Smooth muscle cell (in vitro differentiated cells): ENCODE measurements at regions not wholly inside any gene's neighbourhood (a gene's known extent, or its start where the extent isn't known, plus 50 kb on each side); places are given as distances from the start of the nearest gene placed in this dataset.

Source experiments
- DNase-seq: peaks from one replicate; lab custom pipeline; 2025; ENCODE audit not compliant: unreplicated experiment; lab: John Stamatoyannopoulos, UW
- H2AFZ ChIP-seq: fragments of 200-600 bp; sonication (generic); 2 replicates; pipeline ENCODE4 v1.6.0; 2016; ENCODE audit warnings: antibody characterized with exemption, low read depth, mild to moderate bottlenecking
- H3F3A ChIP-seq: fragments of 200-600 bp; sonication (generic); 2 replicates; pipeline ENCODE4 v1.6.0; 2017; ENCODE audit warnings: antibody characterized with exemption, low read depth
- H3K27ac ChIP-seq: fragments of 200-600 bp; sonication (generic); 2 replicates; pipeline ENCODE4 v1.5.1; 2016; ENCODE audit warnings: low read depth, mild to moderate bottlenecking
- H3K27me3 ChIP-seq: fragments of 200-600 bp; sonication (generic); 2 replicates; pipeline ENCODE4 v1.6.1; 2016; ENCODE audit warnings: low read depth, mild to moderate bottlenecking
- H3K36me3 ChIP-seq: fragments of 200-600 bp; sonication (generic); 2 replicates; pipeline ENCODE4 v1.5.1; 2016; ENCODE audit warnings: low read depth
- H3K4me1 ChIP-seq: fragments of 200-600 bp; sonication (generic); 2 replicates; pipeline ENCODE4 v1.5.1; 2016; ENCODE audit warnings: low read depth
- H3K4me2 ChIP-seq: fragments of 200-600 bp; sonication (generic); 2 replicates; pipeline ENCODE4 v1.6.0; 2016; ENCODE audit warnings: mild to moderate bottlenecking
- H3K4me3 ChIP-seq: fragments of 200-600 bp; sonication (generic); 2 replicates; pipeline ENCODE4 v1.5.1; 2016; ENCODE audit warnings: mild to moderate bottlenecking
- H3K79me2 ChIP-seq: fragments of 200-600 bp; sonication (generic); 2 replicates; pipeline ENCODE4 v1.6.0; 2016; ENCODE audit warnings: low read depth, mild to moderate bottlenecking
- H3K9ac ChIP-seq: fragments of 200-600 bp; sonication (generic); 2 replicates; pipeline ENCODE4 v1.6.0; 2016; ENCODE audit warnings: low read depth
- H3K9me3 ChIP-seq: fragments of 200-600 bp; sonication (generic); replicated peaks from 2 replicates; pipeline ENCODE4 v1.5.1; 2016; ENCODE audit warnings: low read depth
- H4K20me1 ChIP-seq: fragments of 200-600 bp; sonication (generic); 2 replicates; pipeline ENCODE4 v1.6.0; 2016; ENCODE audit warnings: low read depth
- CTCF ChIP-seq: fragments of 200-600 bp; sonication (generic); IDR thresholded peaks from 2 replicates; pipeline ENCODE4 v1.5.1; 2017; ENCODE audit warnings: borderline replicate concordance, mild to moderate bottlenecking, antibody characterized with exemption; ENCODE audit not compliant: insufficient read depth, poor library complexity, severe bottlenecking
- WGBS: methylation state at CpG from one replicate; pipeline ENCODE4 v1.1.7; 2016; ENCODE audit warnings: low lambda C conversion rate; 5-methylcytosine and 5-hydroxymethylcytosine counted together

- Histone ChIP-seq H3K36me3 (no peaks in the 10 kb centered on the region), H3K4me2 (no peak overlapping the region), H3K27ac (peak overlapping the region; percentile 40), H3K9ac (no peak overlapping the region), H3K9me3 (no peaks in the 10 kb centered on the region), H3K27me3 (no peaks in the 10 kb centered on the region), H2AFZ (no peak overlapping the region), H3K4me1 (no peaks in the 10 kb centered on the region), H3K79me2 (no peaks in the 10 kb centered on the region), H3F3A (no peaks in the 10 kb centered on the region), H4K20me1 (no peaks in the 10 kb centered on the region), H3K4me3 (no peak overlapping the region)
- no peak for DNase-seq
- no peak for TF ChIP-seq CTCF
- 80% methylated on average over 3 of the region's 3 CpGs for WGBS
Observed at GRCh38 chr2:123495241-123495640, 529.8 kb upstream of the CNTNAP5 start.

GRCh38 chr2:123500346-123500745 is 524.7 kb upstream of the CNTNAP5 start:
- Histone ChIP-seq H3F3A (no peaks in the 10 kb centered on the region), H3K9ac (no peak overlapping the region), H3K79me2 (no peaks in the 10 kb centered on the region), H3K27ac (no peak overlapping the region), H3K36me3 (no peaks in the 10 kb centered on the region), H3K27me3 (no peaks in the 10 kb centered on the region), H3K9me3 (no peaks in the 10 kb centered on the region), H3K4me3 (no peak overlapping the region), H4K20me1 (no peaks in the 10 kb centered on the region), H2AFZ (no peak overlapping the region), H3K4me1 (no peaks in the 10 kb centered on the region), H3K4me2 (no peak overlapping the region)
- no peak for DNase-seq
- WGBS: 40% methylated on average over 1 of the region's 1 CpG
- no peak for TF ChIP-seq CTCF

- H3K27ac ChIP-seq: no peak overlapping the region
- TF ChIP-seq CTCF: no peak
- WGBS: 87% methylated on average over 2 of the region's 2 CpGs
Observed at GRCh38 chr2:123500988-123501387, 524.1 kb upstream of the CNTNAP5 start.

GRCh38 chr2:123502931-123503330 is 522.2 kb upstream of the CNTNAP5 start:
- Histone ChIP-seq H4K20me1 (no peaks in the 10 kb centered on the region), H3K4me3 (no peak overlapping the region), H3F3A (no peaks in the 10 kb centered on the region), H3K9me3 (no peaks in the 10 kb centered on the region), H3K4me2 (no peak overlapping the region), H3K9ac (no peak overlapping the region), H3K27ac (no peak overlapping the region), H3K27me3 (no peaks in the 10 kb centered on the region), H3K36me3 (no peaks in the 10 kb centered on the region), H2AFZ (peak overlapping the region; percentile 76), H3K79me2 (no peaks in the 10 kb centered on the region), H3K4me1 (no peaks in the 10 kb centered on the region)
- TF ChIP-seq CTCF: no peak
- DNase-seq: no peak
- WGBS: 69% methylated on average over 4 of the region's 4 CpGs

More at GRCh38 chr2:123500988-123501387, 524.1 kb upstream of the CNTNAP5 start:
- Histone ChIP-seq H3K9ac (no peak overlapping the region), H3K79me2 (no peaks in the 10 kb centered on the region), H3F3A (no peaks in the 10 kb centered on the region), H3K36me3 (no peaks in the 10 kb centered on the region), H3K9me3 (no peaks in the 10 kb centered on the region), H3K4me1 (no peaks in the 10 kb centered on the region), H4K20me1 (no peaks in the 10 kb centered on the region), H3K27me3 (no peaks in the 10 kb centered on the region), H3K4me3 (no peak overlapping the region), H3K4me2 (no peak overlapping the region), H2AFZ (no peak overlapping the region)
- DNase-seq: no peak
